ENCODE measurements at regions not wholly inside any gene's neighbourhood (a gene's known extent, or its start where the extent isn't known, plus 50 kb on each side); places are given as distances from the start of the nearest gene placed in this dataset.
"Not testable (repeated sequence)": the region's sequence is repeated elsewhere in the genome, so short reads cannot be mapped to it uniquely, and the experiment has no call there.

DNA sequence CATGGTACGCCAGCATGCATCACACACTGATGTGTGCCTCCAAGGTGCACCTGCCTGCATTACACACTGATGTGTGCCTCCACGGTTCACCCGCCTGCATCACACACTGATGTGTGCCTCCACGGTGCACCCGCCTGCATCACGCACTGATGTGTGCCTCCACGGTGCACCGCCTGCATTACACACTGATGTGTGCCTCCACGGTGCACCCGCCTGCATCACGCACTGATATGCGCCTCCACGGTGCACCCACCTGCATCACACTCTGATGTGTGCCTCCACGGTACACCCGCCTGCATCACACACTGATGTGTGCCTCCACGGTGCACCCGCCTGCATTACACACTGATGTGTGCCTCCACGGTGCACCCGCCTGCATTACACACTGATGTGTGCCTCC, 223.1 kb upstream of the SHH start:
- TF ChIP-seq ZNF264 (CRISPR knock-in tag; IDR thresholded peaks at IDR 0.05); POLR2A (IDR thresholded peaks at IDR 0.05; ENCODE audit: insufficient read depth in 1 of 2, low read depth in 2 of 2, low read length in 2 of 2); TARDBP (CRISPR knock-in tag; IDR thresholded peaks at IDR 0.05); ZSCAN20 (CRISPR knock-in tag; IDR thresholded peaks at IDR 0.05; ENCODE audit: borderline replicate concordance); RAD21 (CRISPR knock-in tag; IDR thresholded peaks at IDR 0.05); MXI1 (IDR thresholded peaks at IDR 0.05; ENCODE audit: borderline replicate concordance, low read depth, low read length); ZNF12 (CRISPR knock-in tag; IDR thresholded peaks at IDR 0.05); CBFB (CRISPR knock-in tag; IDR thresholded peaks at IDR 0.05): not testable (repeated sequence)

All from HepG2 (cell line).